NB4 (cell line): ENCODE measurements at regions not wholly inside any gene's neighbourhood (a gene's known extent, or its start where the extent isn't known, plus 50 kb on each side); places are given as distances from the start of the nearest gene placed in this dataset.

ENCODE experiments used
- CTCF ChIP-seq: IDR thresholded peaks from one replicate; pipeline ENCODE4 v1.5.1; 2012; ENCODE audit warnings: low read depth, low read length
- POLR2A ChIP-seq: IDR thresholded peaks from 2 replicates; pipeline ENCODE4 v1.6.1; 2011; ENCODE audit warnings: mild to moderate bottlenecking; ENCODE audit not compliant: insufficient read length; ENCODE audit errors: extremely low read depth

- TF ChIP-seq CTCF (no peak), POLR2A (no peak)
Measured at GRCh38 chr16:49108611-49109010, 173.0 kb downstream of the CBLN1 start.
